ACC112 (cell line): ENCODE measurements at regions not wholly inside any gene's neighbourhood (a gene's known extent, or its start where the extent isn't known, plus 50 kb on each side); places are given as distances from the start of the nearest gene placed in this dataset.

Source experiments
- H2AFZ ChIP-seq: fragments of 200-600 bp; sonication (generic); one replicate; pipeline ENCODE4 v1.6.0; 2017; ENCODE audit warnings: antibody characterized with exemption, low read length; ENCODE audit not compliant: unreplicated experiment
- H3K27ac ChIP-seq: fragments of 200-600 bp; sonication (generic); 2 replicates; pipeline ENCODE4 v1.5.1; 2014; ENCODE audit warnings: low read depth, mild to moderate bottlenecking, antibody characterized with exemption, low read length, moderate library complexity
- H3K27me3 ChIP-seq: fragments of 200-600 bp; sonication (generic); 2 replicates; pipeline ENCODE4 v1.6.1; 2014; ENCODE audit warnings: mild to moderate bottlenecking, antibody characterized with exemption, low read length, moderate library complexity, mixed read lengths; ENCODE audit not compliant: insufficient read depth
- H3K36me3 ChIP-seq: fragments of 200-600 bp; sonication (generic); 2 replicates; pipeline ENCODE4 v1.6.1; 2016; ENCODE audit warnings: mild to moderate bottlenecking, antibody characterized with exemption, low read length, moderate library complexity, mixed read lengths; ENCODE audit not compliant: insufficient read depth
- H3K4me1 ChIP-seq: fragments of 200-600 bp; sonication (generic); one replicate; pipeline ENCODE4 v1.6.1; 2016; ENCODE audit warnings: low read length, mixed read lengths; ENCODE audit not compliant: insufficient read depth, unreplicated experiment, control insufficient read depth
- H3K4me3 ChIP-seq: fragments of 200-600 bp; sonication (generic); 2 replicates; pipeline ENCODE4 v1.5.1; 2014; ENCODE audit warnings: mild to moderate bottlenecking, low read depth, low read length
- H3K79me2 ChIP-seq: fragments of 200-600 bp; sonication (generic); one replicate; pipeline ENCODE4 v1.6.0; 2016; ENCODE audit warnings: low read length; ENCODE audit not compliant: control insufficient read depth, unreplicated experiment, insufficient read depth

GRCh38 chr20:40807821-40808170, 118.8 kb upstream of the MAFB start:
- no peak overlapping the region for H3K4me3 ChIP-seq
- H3K27me3 ChIP-seq = peaks cover 22% of the 10 kb centered on the region
- no peaks in the 10 kb centered on the region for H3K36me3 ChIP-seq
- H3K4me1 ChIP-seq = no peaks in the 10 kb centered on the region
- no peak overlapping the region for H2AFZ ChIP-seq
- no peaks in the 10 kb centered on the region for H3K79me2 ChIP-seq
- no peak overlapping the region for H3K27ac ChIP-seq

GRCh38 chr20:40808936-40809335, 119.9 kb upstream of the MAFB start:
- Histone ChIP-seq H3K27ac (no peak overlapping the region), H3K4me3 (no peak overlapping the region), H2AFZ (no peak overlapping the region), H3K4me1 (no peaks in the 10 kb centered on the region), H3K27me3 (peaks cover 22% of the 10 kb centered on the region), H3K79me2 (no peaks in the 10 kb centered on the region), H3K36me3 (no peaks in the 10 kb centered on the region)

- Histone ChIP-seq H3K27me3 (peaks cover 22% of the 10 kb centered on the region), H3K27ac (no peak overlapping the region), H3K36me3 (no peaks in the 10 kb centered on the region), H3K4me3 (no peak overlapping the region), H3K79me2 (no peaks in the 10 kb centered on the region), H2AFZ (no peak overlapping the region), H3K4me1 (no peaks in the 10 kb centered on the region)
These were observed 120.3 kb upstream of the MAFB start for GRCh38 chr20:40809361-40809760.

- no peak overlapping the region for H3K27ac ChIP-seq
- H3K79me2 ChIP-seq = no peaks in the 10 kb centered on the region
- no peak overlapping the region for H2AFZ ChIP-seq
- no peak overlapping the region for H3K4me3 ChIP-seq
- peaks cover 14% of the 10 kb centered on the region for H3K27me3 ChIP-seq
- H3K4me1 ChIP-seq = no peaks in the 10 kb centered on the region
- H3K36me3 ChIP-seq = no peaks in the 10 kb centered on the region
These were observed 121.4 kb upstream of the MAFB start for GRCh38 chr20:40810332-40811000.

- H3K27ac ChIP-seq = no peak overlapping the region
- peaks cover 10% of the 10 kb centered on the region; the same call in 1 of the 2 replicates for H3K27me3 ChIP-seq
- H2AFZ ChIP-seq = no peak overlapping the region
- H3K4me3 ChIP-seq = no peak overlapping the region
- H3K79me2 ChIP-seq = no peaks in the 10 kb centered on the region
- no peaks in the 10 kb centered on the region for H3K4me1 ChIP-seq
- no peaks in the 10 kb centered on the region for H3K36me3 ChIP-seq
These were observed 122.0 kb upstream of the MAFB start for GRCh38 chr20:40811004-40811403.

GRCh38 chr20:40811660-40812414, 122.8 kb upstream of the MAFB start:
- H3K79me2 ChIP-seq = no peaks in the 10 kb centered on the region
- no peak overlapping the region for H2AFZ ChIP-seq
- no peaks in the 10 kb centered on the region for H3K36me3 ChIP-seq
- no peaks in the 10 kb centered on the region for H3K4me1 ChIP-seq
- no peak overlapping the region for H3K27ac ChIP-seq
- peaks cover 7% of the 10 kb centered on the region; the same call in 1 of the 2 replicates for H3K27me3 ChIP-seq
- no peak overlapping the region for H3K4me3 ChIP-seq

GRCh38 chr20:40812415-40812925, 123.4 kb upstream of the MAFB start:
- H3K36me3 ChIP-seq = no peaks in the 10 kb centered on the region
- no peak overlapping the region for H2AFZ ChIP-seq
- no peak overlapping the region for H3K27ac ChIP-seq
- no peaks in the 10 kb centered on the region for H3K4me1 ChIP-seq
- H3K27me3 ChIP-seq = 0 out of 2 replicates have a peak, but pooled peaks cover under 1% of the 10 kb centered on the region
- no peaks in the 10 kb centered on the region for H3K79me2 ChIP-seq
- no peak overlapping the region for H3K4me3 ChIP-seq

GRCh38 chr20:40813029-40813431, 124.0 kb upstream of the MAFB start:
- no peak overlapping the region for H3K4me3 ChIP-seq
- H3K79me2 ChIP-seq = no peaks in the 10 kb centered on the region
- H3K27ac ChIP-seq = no peak overlapping the region
- no peaks in the 10 kb centered on the region for H3K27me3 ChIP-seq
- no peak overlapping the region for H2AFZ ChIP-seq
- no peaks in the 10 kb centered on the region for H3K4me1 ChIP-seq
- H3K36me3 ChIP-seq = no peaks in the 10 kb centered on the region

- no peaks in the 10 kb centered on the region for H3K36me3 ChIP-seq
- H2AFZ ChIP-seq = no peak overlapping the region
- H3K4me3 ChIP-seq = no peak overlapping the region
- no peaks in the 10 kb centered on the region for H3K4me1 ChIP-seq
- H3K27ac ChIP-seq = no peak overlapping the region
- no peaks in the 10 kb centered on the region for H3K27me3 ChIP-seq
- H3K79me2 ChIP-seq = no peaks in the 10 kb centered on the region
These were observed 124.9 kb upstream of the MAFB start for GRCh38 chr20:40813708-40814630.

- no peak overlapping the region for H2AFZ ChIP-seq
- no peak overlapping the region for H3K27ac ChIP-seq
- no peaks in the 10 kb centered on the region for H3K4me1 ChIP-seq
- no peaks in the 10 kb centered on the region for H3K79me2 ChIP-seq
- H3K27me3 ChIP-seq = no peaks in the 10 kb centered on the region
- H3K36me3 ChIP-seq = no peaks in the 10 kb centered on the region
- no peak overlapping the region for H3K4me3 ChIP-seq
These were observed 125.6 kb upstream of the MAFB start for GRCh38 chr20:40814631-40814960.
